ENCODE measurements at regions not wholly inside any gene's neighbourhood (a gene's known extent, or its start where the extent isn't known, plus 50 kb on each side); places are given as distances from the start of the nearest gene placed in this dataset.

GRCh38 chr2:175567435-175568061, 386.0 kb upstream of the ATP5MC3 start:
- Histone ChIP-seq H2BK120ac (replicated peaks; ENCODE audit: low read depth, low read length) (no peak overlapping the region), H3K4me1 (replicated peaks in 1 of 4; ENCODE audit: control insufficient read depth in 3 of 4, insufficient read depth in 4 of 4, low read length in 3 of 4) (no peaks in the 10 kb centered on the region), H3K4ac (replicated peaks; ENCODE audit: insufficient read length, low read depth, low read length) (no peak overlapping the region), H2AFZ (ENCODE audit: low read length) (peak overlapping the region; percentile 63), H3K4me2 (ENCODE audit: insufficient read depth in 1 of 2, low read depth in 2 of 2, low read length in 2 of 2) (no peak overlapping the region), H4K20me1 (replicated peaks in 1 of 2; ENCODE audit: control insufficient read depth in 1 of 2, insufficient read depth in 2 of 2, low read length in 2 of 2) (no peaks in the 10 kb centered on the region), H3K23me2 (ENCODE audit: low read depth, low read length) (no peaks in the 10 kb centered on the region; the same call in 1 of the 2 replicates), H3K36me3 (ENCODE audit: control insufficient read depth in 2 of 4, insufficient read depth in 4 of 4, low read length in 3 of 4) (no peaks in the 10 kb centered on the region), H3K18ac (ENCODE audit: extremely low read depth, low read length) (no peak overlapping the region), H2BK12ac (ENCODE audit: low read depth, low read length) (no peak overlapping the region), H3K9ac (replicated peaks in 1 of 4; ENCODE audit: extremely low read depth in 1 of 4, low read depth in 3 of 4, low read length in 3 of 4) (no peak overlapping the region), H3K79me1 (ENCODE audit: low read depth, low read length) (no peaks in the 10 kb centered on the region), H2AK5ac (ENCODE audit: low read depth, low read length) (no peak overlapping the region), H4K5ac (ENCODE audit: insufficient read length, low read depth, low read length) (no peak overlapping the region), H3K27me3 (replicated peaks in 1 of 4; ENCODE audit: control insufficient read depth in 3 of 4, extremely low read depth in 1 of 4, insufficient read depth in 3 of 4, low read length in 3 of 4) (no peaks in the 10 kb centered on the region), H3K27ac (ENCODE audit: low read depth, low read length) (no peak overlapping the region), H2BK15ac (ENCODE audit: low read length) (no peak overlapping the region), H4K8ac (ENCODE audit: extremely low read depth, insufficient read depth, low read length) (no peak overlapping the region), H4K91ac (replicated peaks; ENCODE audit: insufficient read length, low read length) (no peak overlapping the region), H2BK5ac (ENCODE audit: low read depth, low read length) (no peak overlapping the region), H3K56ac (replicated peaks; ENCODE audit: insufficient read length, low read depth, low read length) (no peak overlapping the region), H2BK20ac (ENCODE audit: low read length) (no peak overlapping the region), H3K4me3 (ENCODE audit: extremely low read depth in 1 of 4, insufficient read depth in 2 of 4, low read depth in 3 of 4, low read length in 4 of 4) (no peak overlapping the region), H3K9me3 (ENCODE audit: insufficient read depth in 2 of 2, low read depth in 1 of 2, low read length in 1 of 2) (no peaks in the 10 kb centered on the region), H3K79me2 (ENCODE audit: control insufficient read depth in 1 of 2, insufficient read depth in 2 of 2, low read length in 2 of 2) (no peaks in the 10 kb centered on the region), H3K14ac (ENCODE audit: insufficient read length) (no peak overlapping the region), H3K23ac (ENCODE audit: insufficient read length) (no peak overlapping the region)
- ChIA-PET POLR2A (ENCODE audit: partially characterized antibody) (no interaction called here), CTCF (ENCODE audit: partially characterized antibody) (interaction anchor here (1.0 to 1.1 kb wide), 2 partner anchors 89 to 152 kb away, joined by 3 read pairs; no protein-coding TSS in a partner anchor)
- FAIRE-seq (no peak), DNase-seq (ENCODE audit: low read depth in 1 of 2, low spot score in 2 of 2) (no peak)
- 91% methylated on average over 4 of the region's 4 CpGs; no CpG with 5 or more reads in 1 of the 2 experiments for WGBS, 2 experiments (ENCODE audit: extremely low coverage in 1 of 2, insufficient coverage in 1 of 2, insufficient read length in 1 of 2, insufficient replicate concordance in 2 of 2, low coverage in 1 of 2, low lambda C conversion rate in 2 of 2, missing lambda C conversion rate in 1 of 2)
- TF ChIP-seq HDAC6 (IDR thresholded peaks at IDR 0.05; ENCODE audit: low read depth, low read length) = no peak
- no peak for TF ChIP-seq BCL11A (IDR thresholded peaks at IDR 0.05; ENCODE audit: low read depth in 2 of 2, low read length in 2 of 2)
- TF ChIP-seq TCF12 (IDR thresholded peaks at IDR 0.05; ENCODE audit: low read depth, low read length) = no peak
- no peak for TF ChIP-seq CEBPB (IDR thresholded peaks at IDR 0.05; ENCODE audit: low read depth, low read length)
- no peak for TF ChIP-seq POLR2A (IDR thresholded peaks at IDR 0.05; ENCODE audit: control extremely low read depth in 1 of 2, low read depth in 2 of 2, low read length in 2 of 2)
- TF ChIP-seq SAP30 (IDR thresholded peaks at IDR 0.05; ENCODE audit: insufficient read depth, insufficient replicate concordance, low read length) = no peak
- TF ChIP-seq RAD21 (IDR thresholded peaks at IDR 0.05 in 1 of 2, conservative IDR thresholded peaks at IDR 0.05 in 1 of 2; ENCODE audit: low read depth in 2 of 2, low read length in 2 of 2) = no peak
- TF ChIP-seq CBX5 (IDR thresholded peaks at IDR 0.05; ENCODE audit: low read depth, low read length) = no peak
- TF ChIP-seq PHF8 (conservative IDR thresholded peaks at IDR 0.05; ENCODE audit: low read depth, low read length) = no peak
- TF ChIP-seq SP2 (IDR thresholded peaks at IDR 0.05; ENCODE audit: low read length) = no peak
- no peak for TF ChIP-seq RXRA (IDR thresholded peaks at IDR 0.05; ENCODE audit: insufficient read depth, low read depth, low read length)
- no peak for TF ChIP-seq SIRT6 (IDR thresholded peaks at IDR 0.05; ENCODE audit: low read length)
- no peak for TF ChIP-seq TEAD4 (IDR thresholded peaks at IDR 0.05; ENCODE audit: low read depth, low read length)
- no peak for TF ChIP-seq RBBP5 (IDR thresholded peaks at IDR 0.05; ENCODE audit: borderline replicate concordance, low read depth, low read length)
- no peak for TF ChIP-seq EP300 (IDR thresholded peaks at IDR 0.05; ENCODE audit: borderline replicate concordance in 1 of 2, low read depth in 2 of 2, low read length in 2 of 2)

Measured in H1 (cell line).